SIG-M5 (cell line): ENCODE measurements at regions not wholly inside any gene's neighbourhood (a gene's known extent, or its start where the extent isn't known, plus 50 kb on each side); places are given as distances from the start of the nearest gene placed in this dataset.

ENCODE experiments used
- DNase-seq: peaks from one replicate; lab custom pipeline; 2025; lab: John Stamatoyannopoulos, UW

DNA sequence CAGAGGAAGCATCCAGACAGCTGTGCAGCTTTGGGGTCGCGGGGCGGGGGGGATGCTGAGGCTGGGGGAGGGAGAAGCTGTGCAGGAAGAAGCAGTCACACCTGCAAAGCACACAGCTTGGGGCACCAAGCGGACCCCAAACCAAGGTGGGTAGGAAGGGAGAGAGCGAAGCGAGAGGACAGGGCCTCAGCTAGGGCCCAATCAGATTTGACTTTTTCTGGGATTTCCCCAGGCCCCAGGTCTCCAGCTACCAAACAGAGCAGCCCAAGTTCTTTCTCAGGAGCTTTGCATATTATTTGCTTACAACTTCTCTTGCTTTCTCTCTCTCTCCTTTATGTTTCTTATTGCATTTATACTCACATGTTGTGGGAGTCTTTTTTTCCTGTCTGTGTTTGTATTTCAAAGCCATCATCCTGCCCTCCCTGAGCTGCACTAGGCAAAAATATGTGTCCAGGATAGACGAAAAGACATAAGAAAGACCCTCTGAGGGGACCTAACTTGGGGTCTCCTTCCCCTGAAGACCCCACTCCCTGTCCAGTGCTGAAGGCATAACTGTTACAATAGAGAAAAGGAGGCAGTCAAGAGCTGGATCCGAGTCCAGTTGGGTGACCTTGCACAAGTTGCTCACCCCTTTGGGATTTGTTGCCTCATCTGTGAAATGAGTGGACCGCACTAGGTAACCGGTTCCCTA, 50.6 kb upstream of the SMNDC1 start:
- DNase-seq = no peak

DNA sequence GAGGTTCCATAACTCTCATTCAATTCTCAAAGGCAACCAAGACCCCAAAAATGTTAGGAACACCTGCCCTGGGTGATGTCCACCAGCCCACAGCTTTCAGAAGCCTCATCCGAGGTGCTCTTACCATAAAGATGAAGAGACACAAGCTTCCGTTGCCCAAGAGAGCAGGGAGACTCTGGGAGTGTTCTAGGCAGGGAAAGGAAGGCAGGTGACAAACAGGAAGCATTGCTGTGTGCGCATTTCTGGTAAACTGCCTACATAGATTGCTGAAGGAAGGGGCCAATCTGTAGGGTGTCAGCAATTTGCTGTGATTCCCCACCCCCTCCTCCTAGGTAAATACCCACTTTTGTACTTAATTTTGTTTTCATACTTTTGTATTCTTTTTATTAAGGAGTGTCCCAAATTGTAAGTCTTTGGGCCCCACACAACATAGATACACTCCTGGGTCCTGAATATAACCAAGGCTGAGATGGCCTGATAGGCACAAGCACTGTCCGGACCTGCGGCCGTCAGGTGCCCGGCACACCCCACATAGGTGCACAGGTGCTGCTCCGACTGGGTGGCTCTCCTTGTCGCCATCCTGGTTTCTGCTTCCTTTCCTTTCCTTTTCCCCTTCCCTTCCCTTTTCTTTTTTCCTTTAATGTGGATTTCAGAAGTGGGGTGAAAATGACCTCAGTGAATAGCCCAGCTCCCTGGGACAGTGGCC, 51.4 kb upstream of the SMNDC1 start:
- no peak for DNase-seq

DNA sequence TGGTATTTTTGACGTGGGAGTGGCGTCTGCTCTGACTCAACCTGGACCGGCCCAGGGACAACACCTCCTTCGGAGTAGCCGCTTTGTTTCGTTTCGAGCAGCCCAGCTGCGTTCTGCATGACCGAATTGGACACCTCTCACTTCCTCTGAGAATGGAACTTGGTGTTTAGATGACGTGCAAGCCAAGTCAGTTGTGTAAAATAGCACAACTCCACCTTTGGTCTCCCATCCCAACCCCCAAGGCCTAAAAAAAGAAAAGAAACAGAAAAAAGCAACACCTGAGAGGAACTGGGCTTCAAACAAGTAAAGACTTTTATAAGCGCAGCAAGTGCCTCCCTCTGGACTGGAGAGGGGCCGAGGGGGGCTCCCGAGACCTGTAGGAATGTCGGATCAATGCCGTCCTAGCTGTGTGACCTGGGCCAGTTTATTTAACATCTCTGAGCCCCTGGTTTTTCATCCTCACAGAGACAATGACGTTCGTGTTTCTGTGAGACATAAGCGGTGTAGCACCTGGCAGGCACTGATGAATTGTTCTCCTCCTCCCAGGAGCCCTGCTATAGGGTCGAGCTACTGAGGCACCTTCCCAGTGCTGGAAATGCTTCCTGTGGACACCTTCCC, 52.0 kb upstream of the SMNDC1 start:
- DNase-seq = no peak

DNA sequence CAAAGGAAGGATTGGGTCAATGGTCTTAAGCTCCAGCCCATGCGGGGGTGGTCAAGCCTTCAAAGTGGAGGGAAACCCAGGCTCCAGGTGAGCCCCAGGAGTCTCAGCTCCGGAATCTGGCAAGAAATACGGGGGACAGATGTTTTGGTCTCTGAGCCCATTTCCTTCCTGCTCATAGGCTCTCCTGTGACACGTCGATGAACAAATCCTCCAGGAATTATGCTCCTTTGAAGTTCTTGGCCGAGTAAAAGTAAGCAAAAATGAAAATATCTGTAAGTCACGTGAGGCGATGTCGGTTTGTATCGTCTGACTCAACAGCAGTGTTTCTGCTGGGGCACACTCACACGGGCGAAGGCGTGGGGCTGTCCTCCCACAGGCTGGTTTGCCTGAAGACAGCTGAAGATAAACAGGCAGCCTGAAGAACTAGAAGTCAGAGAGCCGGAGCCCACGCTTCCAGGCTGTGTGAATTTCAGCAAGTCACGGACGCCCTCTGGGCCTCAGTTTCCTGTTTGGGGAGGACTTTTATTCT, 52.6 kb upstream of the SMNDC1 start:
- no peak for DNase-seq

DNA sequence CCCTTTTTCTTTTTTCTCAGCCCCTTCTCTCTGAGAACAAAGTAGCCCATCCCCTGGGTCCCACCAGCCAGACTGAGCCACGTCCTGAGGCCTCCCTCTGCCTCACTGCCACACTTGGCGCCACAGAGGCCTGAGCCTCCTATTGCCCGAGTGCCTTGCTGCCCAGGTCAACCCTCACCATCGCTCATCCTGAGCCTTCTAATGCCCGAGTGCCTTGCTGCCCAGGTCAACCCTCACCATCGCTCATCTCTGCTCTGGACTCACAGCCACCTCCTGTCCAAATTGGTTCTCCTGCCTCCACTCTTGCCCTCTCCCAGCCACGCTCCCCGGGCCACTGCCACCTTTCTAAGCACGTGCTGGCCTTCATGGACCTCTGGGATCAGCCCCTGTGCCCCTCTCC, 53.2 kb upstream of the SMNDC1 start:
- DNase-seq = no peak

DNA sequence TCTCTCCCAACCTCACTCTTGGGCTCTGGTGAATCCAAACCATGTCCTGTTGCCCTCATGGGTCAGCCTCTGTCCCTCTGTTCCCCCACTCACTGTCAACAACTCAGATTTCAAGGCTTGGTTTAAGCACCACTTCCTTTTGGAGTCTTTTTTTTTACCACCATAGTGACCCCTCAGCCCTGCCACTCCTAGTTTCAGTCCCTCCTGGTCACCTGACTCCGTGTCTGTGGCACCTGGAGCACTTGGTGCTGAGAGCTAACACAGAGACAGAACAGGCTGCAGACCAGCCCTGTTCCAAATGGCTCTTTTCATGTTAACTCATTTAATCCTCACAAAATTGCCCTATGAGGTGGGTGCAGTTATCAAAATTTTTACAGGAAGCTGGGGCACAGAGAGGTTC, 53.6 kb upstream of the SMNDC1 start:
- DNase-seq = no peak

DNA sequence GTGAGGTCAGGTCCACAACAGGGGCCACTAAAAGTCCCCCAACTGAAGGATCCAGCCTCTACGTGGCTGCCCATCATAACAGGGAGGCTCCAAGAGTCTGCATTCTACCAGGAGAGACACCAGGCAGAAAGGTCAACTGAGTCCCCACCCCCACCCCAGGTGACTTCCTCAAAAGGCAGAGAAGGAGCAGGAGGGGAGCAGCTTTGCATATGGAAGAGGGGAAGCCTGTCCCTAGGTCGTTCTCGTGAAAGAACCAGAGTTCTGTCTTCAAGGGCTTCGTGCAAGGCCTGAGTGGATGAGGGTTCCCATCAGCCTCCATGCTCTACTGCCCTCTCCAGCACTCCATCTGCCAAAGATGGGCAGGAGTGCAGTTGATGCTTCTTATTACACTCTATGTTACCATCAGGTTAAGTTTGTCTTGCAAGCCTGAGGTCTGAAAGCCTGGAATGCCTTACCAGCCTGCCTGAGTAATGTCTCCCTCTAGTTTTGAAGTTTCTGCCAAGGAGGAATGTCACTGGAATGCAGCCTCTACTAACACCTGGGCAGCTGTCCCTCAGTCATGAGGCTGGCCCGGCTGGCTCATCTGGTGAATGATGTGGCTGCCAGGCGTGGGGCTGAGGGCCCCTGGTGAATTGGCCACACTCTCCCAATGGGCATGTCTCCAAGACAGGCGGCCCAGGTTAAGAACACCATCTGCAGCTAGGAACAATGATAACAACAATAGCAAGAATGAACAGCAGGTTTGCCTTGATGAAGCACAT, 54.3 kb upstream of the SMNDC1 start:
- DNase-seq = no peak

DNA sequence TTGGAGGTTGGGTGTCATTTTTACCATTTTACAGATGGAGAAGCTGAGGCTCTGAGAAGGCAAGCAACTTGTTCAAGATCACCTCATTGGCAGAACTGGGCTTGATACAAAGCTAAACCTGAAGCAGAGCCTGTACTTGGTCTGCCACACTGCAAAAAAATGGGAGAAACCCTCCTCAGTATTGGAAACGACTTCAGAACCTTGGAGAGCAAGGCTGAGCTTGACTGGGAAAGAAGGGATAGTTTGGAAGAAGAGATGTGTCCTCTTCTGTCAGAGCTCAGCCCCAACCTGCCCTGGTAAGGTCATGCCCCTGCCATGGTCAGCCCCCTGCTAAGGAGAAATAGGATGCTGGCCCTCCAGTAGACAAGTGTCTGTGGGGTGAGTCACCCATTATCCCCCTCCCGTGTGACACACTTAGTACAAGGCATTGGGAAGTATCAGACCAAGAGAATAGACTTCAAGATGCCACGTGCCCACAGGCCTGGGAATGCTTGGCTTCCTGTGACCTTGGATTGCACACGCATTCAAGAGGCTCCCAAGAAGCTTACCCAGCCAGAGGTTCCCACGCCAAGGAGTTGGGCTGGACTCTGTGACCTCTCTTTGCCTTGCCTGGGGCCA, 56.2 kb upstream of the SMNDC1 start:
- no peak for DNase-seq

DNA sequence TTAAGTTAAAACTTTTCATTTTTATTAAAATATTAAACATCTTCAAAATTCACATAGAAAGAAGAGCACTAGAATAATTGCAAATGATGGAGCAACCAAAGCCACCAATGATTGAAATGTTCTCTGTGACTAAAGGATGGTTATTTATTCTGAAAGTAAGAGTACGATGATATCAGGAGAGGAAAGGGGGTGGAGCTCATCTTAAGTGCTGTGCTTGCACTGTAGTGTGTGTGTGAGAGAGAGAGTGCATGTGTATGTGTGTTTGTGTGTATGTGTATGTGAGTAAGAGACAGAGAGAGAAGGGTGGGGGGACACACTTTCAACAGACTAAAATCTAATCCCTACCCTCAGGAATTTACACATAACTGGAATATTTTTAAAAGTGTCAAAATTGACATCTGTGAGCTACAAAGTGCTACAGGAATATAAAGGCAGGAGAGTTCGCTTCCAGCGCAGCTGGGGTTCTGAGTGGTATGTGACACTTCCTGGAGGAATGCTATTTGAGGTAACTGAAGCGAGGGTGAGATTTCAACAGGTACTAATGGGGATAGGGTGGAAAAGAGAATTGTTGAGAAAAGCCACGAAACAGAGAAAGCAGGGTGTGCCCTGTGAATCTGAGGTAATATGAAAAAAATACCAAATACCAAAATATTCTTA, 57.2 kb upstream of the SMNDC1 start:
- no peak for DNase-seq

DNA sequence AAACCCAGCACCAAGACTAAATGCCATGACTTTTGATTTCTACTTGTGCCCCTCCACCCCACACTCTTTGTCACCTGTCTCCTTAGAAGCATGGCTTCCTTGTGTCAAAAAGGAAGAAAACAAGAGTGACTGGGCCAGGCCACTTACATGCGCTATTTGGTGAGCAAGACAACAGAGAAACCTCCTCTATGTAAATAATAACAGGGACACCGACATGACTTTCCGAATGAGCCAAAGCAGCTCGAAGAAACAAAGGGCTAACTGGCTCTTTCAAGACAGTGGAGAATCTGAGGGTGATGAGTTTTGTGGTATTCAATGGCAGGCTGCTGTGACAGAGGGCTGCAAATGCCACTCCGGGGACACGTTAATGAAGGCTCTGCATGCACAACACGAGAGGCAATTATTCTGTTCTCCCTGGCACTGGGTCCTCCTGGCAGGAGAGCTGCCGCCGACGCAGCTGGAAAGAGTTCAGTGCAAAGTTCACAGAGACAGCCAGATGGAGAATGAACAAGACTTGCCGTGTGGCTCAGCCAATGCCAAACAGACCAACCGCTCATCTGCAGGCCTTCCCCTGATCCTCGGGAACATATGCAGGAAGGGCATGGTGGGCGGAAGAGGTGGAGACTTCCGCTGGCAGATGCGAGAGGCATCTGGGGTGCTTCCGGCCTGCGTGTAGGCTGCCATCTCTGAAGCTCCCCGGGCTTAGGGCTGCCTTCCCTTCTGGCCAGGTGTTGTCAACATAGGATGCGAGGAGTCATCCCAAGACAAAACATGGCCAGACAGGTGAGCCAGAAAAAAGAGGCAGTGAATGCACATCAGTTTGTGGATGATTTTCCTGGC, 59.1 kb upstream of the SMNDC1 start:
- no peak for DNase-seq

DNA sequence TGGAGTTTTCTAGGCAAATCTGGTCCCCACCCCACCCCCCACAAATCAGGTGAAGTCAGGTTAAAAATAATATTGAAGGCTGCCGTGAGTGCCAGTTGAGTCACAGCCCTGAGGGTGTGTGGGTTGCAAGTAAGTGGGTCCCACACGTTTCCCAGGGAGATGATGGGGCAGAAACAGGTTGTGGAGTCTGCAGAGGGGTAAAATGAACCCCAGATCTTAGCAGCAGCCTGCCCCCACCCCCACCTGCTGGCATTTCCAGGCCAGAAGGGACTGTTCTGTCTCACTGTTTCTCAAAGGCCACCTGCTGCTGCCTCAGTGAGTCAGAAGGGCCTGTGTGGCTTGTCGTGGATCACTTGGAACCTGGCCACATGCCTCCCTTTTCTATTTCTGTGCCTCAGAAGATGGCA, 59.8 kb upstream of the SMNDC1 start:
- DNase-seq = no peak

DNA sequence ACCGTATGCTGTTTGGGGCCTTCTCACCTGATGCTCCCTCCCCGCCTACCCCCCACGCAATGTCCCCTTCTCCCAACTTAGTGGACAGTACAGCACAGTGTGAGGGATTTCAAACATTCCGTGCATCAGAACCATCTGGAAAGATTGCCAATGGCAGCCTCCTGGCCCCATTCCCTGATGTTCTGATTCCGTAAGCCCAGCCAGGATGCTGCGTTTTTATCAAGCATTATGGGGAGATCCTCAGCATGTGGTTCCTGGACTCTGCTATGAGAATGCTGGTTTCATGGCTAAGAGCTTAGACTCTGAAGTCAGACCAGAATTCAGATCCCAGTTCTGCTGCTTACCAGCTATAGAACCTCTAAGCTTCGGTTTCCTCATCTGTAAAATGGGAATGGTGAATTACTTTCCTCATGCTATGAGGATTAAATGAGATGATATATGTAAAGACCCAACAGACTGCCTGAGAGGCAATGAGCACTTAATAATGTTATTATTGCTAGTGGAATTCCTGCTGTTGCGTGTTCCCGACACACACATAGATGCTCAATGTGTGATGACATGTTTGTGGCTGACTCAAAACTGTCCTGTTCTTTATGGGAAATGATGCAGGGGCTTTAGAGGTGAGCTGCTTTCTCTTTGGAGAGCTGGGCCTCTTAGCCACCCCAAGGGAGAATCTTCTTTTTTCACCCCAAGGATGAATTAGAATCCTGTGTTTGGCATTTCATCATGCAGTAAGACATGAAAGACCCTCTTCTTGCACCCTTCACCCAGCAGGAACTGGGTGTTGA, 60.8 kb upstream of the SMNDC1 start:
- no peak for DNase-seq

DNA sequence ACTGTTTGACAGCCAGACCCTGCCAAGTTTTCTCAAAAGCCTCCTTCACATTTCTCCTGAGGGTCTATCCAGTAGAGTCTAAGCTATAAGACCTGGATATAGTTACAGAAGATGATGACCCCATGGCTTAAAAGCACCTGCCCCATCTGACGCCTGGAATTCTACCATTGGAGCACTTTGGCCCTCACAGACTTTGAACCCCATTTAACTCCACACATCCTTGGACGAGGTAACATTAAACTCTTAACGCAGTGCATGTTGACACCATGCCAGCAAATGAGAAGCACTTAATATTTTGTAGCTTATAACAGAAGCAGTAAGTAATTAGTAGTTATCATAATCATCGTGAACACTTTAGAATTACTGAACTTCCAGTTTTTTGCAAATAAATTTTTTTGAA, 61.9 kb upstream of the SMNDC1 start:
- no peak for DNase-seq

DNA sequence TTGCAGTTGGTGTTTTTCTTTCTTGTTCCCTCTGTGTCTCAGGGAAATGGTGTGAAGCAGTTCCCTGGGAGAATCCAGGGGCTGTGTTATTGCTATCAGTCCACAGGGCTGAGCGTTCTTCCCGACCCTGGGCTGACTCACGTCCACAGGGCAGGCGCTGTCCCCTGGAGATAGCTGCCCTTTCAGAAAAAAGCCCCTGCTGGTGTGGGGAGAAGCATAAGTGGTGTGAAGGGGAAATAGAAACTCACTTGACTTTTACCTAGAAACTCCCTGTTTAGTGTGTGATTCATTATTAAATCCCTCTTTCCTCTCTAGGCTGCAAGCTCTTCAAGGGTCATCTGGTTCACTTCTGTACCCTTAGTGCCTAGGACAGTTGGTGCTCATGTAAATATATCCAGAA, 63.3 kb upstream of the SMNDC1 start:
- DNase-seq = no peak

DNA sequence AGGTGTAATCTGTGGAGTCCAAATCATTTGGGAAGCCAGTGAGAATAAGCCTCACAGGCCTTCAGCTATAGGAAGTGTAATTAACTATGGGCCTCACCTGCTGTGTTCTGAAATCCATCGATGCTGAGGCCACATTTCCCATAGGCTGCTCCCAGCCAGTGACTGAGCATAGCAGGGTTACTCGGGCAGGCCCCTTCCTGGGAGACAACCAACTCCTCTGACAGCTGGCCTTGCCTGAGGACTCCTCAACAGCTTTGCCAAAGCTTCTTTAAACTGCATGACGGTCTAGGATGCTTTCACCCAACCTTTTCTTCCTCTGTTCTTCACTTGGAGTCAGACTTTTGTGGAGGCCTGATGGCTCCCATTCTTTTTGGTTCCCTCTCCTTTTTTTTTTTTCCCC, 63.8 kb upstream of the SMNDC1 start:
- no peak for DNase-seq

DNA sequence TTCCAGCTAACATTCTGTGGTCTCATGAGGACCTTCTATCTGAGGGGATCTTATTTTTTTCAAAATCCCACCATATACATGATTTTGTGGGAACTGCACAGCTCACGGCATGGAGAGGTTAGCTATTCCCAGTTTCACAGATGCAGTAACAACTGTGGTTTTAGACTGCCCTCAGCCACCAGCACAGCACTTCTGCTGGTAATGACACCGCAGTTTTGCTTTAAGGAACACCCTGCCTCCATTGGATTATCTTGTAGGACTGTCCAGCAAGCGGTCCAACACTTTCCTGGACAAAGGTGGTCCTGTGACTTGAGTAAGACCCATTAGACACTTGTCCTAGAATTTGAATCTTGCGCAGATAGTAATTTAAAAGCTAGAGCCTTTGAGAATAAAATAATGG, 65.3 kb upstream of the SMNDC1 start:
- no peak for DNase-seq

DNA sequence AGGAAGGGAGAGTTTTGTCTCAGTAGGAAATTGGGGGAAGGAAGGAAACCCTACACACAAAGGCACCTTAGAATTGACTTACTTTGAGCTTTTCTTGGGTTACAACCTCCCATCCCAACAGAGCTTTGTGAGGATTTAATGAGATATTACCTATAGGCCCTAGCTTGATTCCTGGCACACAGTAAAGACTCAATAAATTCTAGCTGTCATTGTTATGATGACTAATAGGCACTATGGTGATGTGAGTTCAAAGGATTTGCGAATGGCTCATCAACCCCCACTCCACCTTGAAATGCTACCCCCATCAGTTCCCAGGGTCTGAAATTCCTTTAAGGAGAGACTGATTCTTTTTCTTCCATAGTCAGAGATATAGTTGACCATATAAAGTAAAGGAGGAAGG, 67.9 kb upstream of the SMNDC1 start:
- DNase-seq = no peak

DNA sequence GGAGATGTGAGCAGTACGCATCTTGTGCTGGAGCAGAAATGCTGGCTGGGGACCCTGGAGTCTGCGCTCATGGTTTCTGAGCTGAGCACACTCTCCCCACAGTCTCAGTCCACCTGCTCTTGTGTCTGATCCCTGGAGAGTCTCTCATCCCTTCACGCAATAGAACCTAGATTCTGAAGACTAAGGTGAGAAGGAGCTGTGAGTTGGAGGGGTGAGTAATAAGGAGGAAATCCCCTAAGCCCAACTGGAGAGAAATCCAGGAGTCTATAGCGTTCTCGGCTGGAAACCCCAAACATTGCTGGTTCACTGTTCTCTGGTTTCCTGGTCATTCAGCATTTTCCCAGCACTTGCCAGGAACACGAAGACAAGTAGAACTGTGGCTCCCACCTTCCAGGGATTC, 68.3 kb upstream of the SMNDC1 start:
- no peak for DNase-seq

DNA sequence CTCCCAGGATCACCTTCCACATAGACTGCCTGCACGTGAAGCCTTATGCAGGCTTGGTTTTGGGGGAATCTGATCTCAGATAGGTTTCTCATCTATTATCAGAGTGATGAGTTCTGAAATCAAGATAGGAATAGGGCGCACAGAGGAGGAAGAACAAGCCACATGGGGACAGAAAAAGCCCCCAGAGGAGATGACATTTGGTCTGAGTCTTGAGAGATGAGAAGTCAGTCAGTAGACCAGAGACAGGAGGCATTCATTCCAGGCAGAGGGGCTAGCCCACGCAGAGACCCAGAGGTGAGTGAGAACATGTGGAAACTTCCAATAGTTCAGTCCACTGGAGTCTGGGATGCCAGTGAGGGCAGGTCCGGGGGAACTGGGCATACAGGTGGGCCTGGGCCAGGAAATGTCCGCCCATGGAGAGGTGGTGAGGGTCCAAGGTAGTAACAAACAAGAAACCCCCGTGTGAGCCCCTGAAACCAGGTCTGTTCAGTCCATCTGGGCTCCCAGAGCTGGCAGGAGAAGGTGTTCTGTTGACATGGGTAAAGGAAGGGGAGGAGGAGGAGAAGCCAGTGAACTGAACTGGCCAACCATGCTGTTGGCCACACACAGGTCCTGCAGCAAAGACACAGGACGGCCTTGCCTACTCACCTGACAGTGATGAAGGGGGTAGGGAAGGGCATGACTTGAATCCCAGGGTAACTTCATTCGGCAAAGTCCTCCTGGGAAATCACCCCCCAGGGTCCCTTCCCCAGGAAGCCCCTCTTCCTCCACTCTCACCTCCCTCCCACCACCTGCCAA, 69.3 kb upstream of the SMNDC1 start:
- no peak for DNase-seq
